Fibroblast of villous mesenchyme (primary cell): ENCODE measurements at regions not wholly inside any gene's neighbourhood (a gene's known extent, or its start where the extent isn't known, plus 50 kb on each side); places are given as distances from the start of the nearest gene placed in this dataset.

Source experiments
- DNase-seq: peaks from one replicate; pipeline ENCODE4 v3.0.0-alpha.2; 2010; ENCODE audit warnings: low read depth
- H3K4me3 ChIP-seq: 2 replicates; pipeline ENCODE4 v1.5.1; 2011; ENCODE audit warnings: low read depth, mild to moderate bottlenecking, low read length
- TF ChIP-seq, protein P1 (sequence below): IDR thresholded peaks from 2 replicates; pipeline ENCODE4 v1.5.1; 2012; ENCODE audit warnings: low read depth, mild to moderate bottlenecking, low read length; ENCODE audit not compliant: insufficient read depth

DNA sequence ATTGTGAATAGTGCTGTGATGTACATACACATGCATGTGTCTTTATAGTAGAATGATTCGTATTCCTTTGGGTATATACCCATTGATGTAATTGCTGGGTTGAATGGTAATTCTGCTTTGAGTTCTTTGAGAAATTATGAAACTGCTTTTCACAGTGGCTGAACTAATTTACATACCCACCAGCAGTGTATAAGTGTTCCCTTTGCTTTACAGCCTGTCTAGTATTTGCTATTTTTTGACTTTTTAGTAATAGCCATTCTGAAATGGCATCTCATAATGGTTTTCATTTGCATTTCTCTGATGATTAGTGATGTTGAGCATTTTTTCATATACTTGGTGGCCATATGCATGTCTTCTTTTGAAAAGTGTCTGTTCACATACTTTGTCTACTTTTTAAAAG, 54.5 kb upstream of the FAM78B start:
- TF ChIP-seq, protein P1, sequence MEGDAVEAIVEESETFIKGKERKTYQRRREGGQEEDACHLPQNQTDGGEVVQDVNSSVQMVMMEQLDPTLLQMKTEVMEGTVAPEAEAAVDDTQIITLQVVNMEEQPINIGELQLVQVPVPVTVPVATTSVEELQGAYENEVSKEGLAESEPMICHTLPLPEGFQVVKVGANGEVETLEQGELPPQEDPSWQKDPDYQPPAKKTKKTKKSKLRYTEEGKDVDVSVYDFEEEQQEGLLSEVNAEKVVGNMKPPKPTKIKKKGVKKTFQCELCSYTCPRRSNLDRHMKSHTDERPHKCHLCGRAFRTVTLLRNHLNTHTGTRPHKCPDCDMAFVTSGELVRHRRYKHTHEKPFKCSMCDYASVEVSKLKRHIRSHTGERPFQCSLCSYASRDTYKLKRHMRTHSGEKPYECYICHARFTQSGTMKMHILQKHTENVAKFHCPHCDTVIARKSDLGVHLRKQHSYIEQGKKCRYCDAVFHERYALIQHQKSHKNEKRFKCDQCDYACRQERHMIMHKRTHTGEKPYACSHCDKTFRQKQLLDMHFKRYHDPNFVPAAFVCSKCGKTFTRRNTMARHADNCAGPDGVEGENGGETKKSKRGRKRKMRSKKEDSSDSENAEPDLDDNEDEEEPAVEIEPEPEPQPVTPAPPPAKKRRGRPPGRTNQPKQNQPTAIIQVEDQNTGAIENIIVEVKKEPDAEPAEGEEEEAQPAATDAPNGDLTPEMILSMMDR = no peak
- H3K4me3 ChIP-seq = no peak overlapping the region
- DNase-seq = no peak

DNA sequence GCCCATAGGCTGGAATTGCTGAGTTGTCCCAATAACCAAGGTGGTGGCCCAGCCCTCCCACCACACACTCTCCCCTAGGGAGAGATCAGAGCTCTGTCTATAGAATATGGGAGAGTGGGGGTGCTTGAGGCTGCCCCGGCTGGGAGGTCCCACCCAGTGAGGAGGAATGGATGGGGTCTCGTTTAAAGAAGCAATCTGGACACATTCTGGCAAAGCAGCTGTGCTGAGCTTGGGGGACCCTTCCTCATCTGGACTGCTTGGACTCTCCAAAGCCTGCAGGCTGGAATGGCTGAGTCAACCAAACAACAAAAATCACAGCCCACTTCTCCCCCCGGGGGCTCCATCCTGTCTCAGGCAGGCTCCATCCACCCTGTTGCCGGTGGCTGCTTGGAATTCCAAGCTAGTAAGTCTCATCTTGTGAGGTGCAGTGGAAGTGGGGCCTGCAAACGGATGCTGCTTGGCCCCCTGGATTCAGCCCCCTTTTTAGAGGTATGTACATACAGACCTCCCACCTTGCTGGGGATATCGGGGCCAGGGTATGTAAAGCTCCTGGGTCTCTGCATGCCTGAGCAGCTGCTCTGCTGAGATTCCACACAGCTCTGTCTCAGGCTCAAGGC, 67.1 kb upstream of the FAM78B start:
- no peak overlapping the region for H3K4me3 ChIP-seq
- no peak for DNase-seq
- TF ChIP-seq, protein P1 = no peak

DNA sequence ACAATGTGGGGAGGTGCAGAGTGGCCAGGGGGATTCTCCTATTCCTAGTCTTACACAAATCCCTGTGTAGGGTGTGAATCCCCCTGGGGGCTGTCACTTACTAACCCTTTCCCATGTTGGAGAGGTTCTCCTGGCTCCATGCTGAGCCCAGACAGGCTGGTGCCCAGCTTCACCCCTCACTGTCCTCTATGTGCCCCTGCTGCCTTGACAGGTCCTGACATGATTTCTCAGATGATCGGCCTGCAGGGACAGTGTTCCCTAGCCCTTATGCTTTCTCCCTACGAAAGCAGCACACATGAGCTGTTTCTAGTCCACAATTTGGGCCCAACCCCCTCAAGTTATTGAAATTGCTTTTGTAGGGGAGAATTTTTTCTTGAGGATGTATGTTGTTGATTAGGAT, 68.9 kb upstream of the FAM78B start:
- H3K4me3 ChIP-seq = no peak overlapping the region
- no peak for DNase-seq
- TF ChIP-seq, protein P1 = no peak

DNA sequence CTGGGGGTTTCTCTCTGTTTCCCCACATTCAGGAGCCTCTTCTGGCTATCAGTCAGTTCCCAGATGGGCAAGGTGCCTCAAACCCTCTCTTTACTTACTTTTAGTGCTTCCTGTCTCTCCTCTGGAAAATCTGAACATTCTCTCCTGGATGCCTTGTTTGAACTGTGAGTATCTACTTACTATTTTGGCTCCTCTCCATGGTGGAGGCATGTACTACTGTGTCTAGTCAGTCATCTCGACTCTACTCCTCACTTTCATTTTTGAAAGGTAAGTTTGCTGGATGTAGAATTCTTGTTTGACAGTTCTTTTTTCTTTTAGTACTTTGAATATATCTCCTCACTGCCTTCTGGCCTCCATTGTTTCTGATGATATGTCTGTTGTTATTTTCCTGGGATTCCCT, 70.9 kb upstream of the FAM78B start:
- TF ChIP-seq, protein P1 = no peak
- no peak overlapping the region for H3K4me3 ChIP-seq
- DNase-seq = no peak

DNA sequence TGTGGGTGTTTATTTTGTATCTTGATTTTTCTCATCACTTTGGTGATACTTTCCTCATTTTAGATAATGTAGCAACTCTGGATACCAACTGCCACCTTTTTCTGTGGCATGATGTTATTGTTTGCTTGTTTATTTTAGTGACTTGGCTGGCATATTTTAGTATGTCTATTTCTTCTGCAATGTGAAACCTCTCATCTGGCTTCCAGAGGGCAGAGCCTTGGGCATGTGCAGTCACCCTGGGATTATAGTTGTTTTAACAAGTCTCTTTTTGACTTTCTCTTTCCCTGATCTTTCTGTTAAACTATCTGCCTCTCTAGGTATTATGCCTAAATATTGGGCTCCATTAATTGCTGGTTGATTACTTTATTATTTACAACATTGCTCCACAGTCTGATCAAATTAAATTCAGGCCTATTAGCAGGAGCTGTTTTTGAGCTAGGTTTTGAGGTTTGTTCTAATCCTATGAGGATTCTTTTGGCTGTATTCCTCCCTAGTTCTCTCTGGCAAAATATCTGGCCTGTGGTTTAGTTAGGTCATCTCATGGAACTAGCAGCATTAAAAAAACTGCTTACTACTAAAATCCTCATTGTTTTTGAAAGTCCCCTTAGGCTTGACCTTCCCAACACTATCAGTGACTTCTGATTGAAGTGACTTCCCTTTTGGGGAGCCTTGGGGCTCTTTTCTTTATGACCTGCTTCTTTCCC, 86.4 kb upstream of the FAM78B start:
- H3K4me3 ChIP-seq = no peak overlapping the region
- DNase-seq = no peak
- TF ChIP-seq, protein P1 = no peak

DNA sequence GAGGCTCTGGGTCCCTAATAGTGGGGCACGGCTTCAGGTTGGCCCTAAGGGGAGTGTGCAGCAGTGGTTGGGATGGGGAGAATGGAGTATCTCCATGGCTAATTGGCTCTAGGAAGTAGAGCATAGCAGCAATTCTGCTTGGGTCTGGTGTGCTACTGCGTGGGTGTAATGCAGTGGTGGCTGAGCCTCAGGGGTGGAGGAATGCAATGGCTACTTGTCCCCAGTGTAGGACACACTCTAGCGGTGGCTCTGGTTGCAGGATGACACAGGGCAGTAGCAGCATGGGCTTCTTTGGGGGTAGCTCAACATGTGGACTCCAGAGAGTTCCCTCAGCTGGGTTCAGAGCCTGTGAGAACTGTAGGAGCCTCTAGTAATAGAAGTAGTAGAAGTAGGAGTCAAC, 91.2 kb upstream of the FAM78B start:
- no peak for DNase-seq
- H3K4me3 ChIP-seq = no peak overlapping the region
- TF ChIP-seq, protein P1 = no peak

DNA sequence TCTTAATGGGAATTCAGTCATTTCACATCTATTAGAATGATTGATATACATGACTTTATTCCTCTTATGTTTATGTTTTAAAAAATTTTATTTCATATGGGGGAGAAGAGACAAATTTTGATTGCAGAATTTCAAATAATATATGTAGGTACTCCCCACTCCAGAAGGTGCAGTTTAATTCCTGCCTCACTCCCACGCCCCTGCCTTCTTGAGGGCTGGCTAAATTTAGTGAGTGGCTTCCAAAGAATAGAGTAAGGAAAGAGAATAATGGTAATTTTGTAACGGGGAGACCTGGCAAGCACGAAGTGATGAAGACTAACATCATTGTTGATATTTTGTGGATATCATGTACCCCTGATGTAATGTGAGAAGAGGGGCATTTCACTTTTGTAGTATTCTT, 94.7 kb upstream of the FAM78B start:
- DNase-seq = no peak
- no peak overlapping the region for H3K4me3 ChIP-seq
- TF ChIP-seq, protein P1 = no peak
